GM12878 (cell line): ENCODE measurements at regions not wholly inside any gene's neighbourhood (a gene's known extent, or its start where the extent isn't known, plus 50 kb on each side); places are given as distances from the start of the nearest gene placed in this dataset.

Source experiments
- CREB1 ChIP-seq: IDR thresholded peaks from 2 replicates; pipeline ENCODE4 v1.6.1; 2012; ENCODE audit warnings: low read depth, mild to moderate bottlenecking, inconsistent platforms
- HDGF ChIP-seq: fragments of 450-650 bp; IDR thresholded peaks from 2 replicates; pipeline ENCODE4 v1.6.1; 2016; ENCODE audit warnings: antibody characterized with exemption
- MEF2A ChIP-seq: IDR thresholded peaks from 2 replicates; pipeline ENCODE4 v1.6.1; 2011; ENCODE audit warnings: low read depth, mild to moderate bottlenecking, low read length, moderate library complexity; ENCODE audit not compliant: insufficient read depth
- NFXL1 ChIP-seq: fragments of 450-650 bp; IDR thresholded peaks from 2 replicates; pipeline ENCODE4 v1.6.1; 2017; ENCODE audit warnings: antibody characterized with exemption, mild to moderate bottlenecking, borderline replicate concordance
- RAD51 ChIP-seq: fragments of 450-650 bp; IDR thresholded peaks from 2 replicates; pipeline ENCODE4 v1.6.1; 2016; ENCODE audit warnings: moderate library complexity, mild to moderate bottlenecking, inconsistent platforms
- SMAD5 ChIP-seq: IDR thresholded peaks from 2 replicates; pipeline ENCODE4 v1.6.1; 2016; ENCODE audit warnings: antibody characterized with exemption, low read depth
- SP1 ChIP-seq: IDR thresholded peaks from one replicate; pipeline ENCODE4 v1.6.1; 2011; ENCODE audit warnings: low read depth, low read length
- STAT3 ChIP-seq: IDR thresholded peaks from 2 replicates; pipeline ENCODE4 v1.6.1; 2011; ENCODE audit warnings: low read depth, low read length, improper control_type of control experiment
- SUPT20H ChIP-seq: IDR thresholded peaks from 2 replicates; pipeline ENCODE4 v1.6.1; 2011; ENCODE audit warnings: low read depth, mild to moderate bottlenecking, low read length, moderate library complexity, borderline replicate concordance; ENCODE audit not compliant: control insufficient read depth
- TAF1 ChIP-seq: IDR thresholded peaks from 2 replicates; pipeline ENCODE4 v1.6.1; 2011; ENCODE audit warnings: mild to moderate bottlenecking, low read depth, low read length, borderline replicate concordance
- ZNF207 ChIP-seq: fragments of 450-650 bp; IDR thresholded peaks from 2 replicates; pipeline ENCODE4 v1.6.1; 2014; ENCODE audit warnings: antibody characterized with exemption, mild to moderate bottlenecking, borderline replicate concordance
- ZNF384 ChIP-seq: IDR thresholded peaks from 2 replicates; pipeline ENCODE4 v1.6.1; 2012; ENCODE audit warnings: low read depth, mild to moderate bottlenecking, low read length, improper control_type of control experiment, borderline replicate concordance
- TF ChIP-seq, protein P1 (sequence below): fragments of 450-650 bp; IDR thresholded peaks from 2 replicates; pipeline ENCODE4 v1.6.1; 2017; ENCODE audit warnings: mild to moderate bottlenecking, moderate library complexity
- TF ChIP-seq, protein P2 (sequence below): IDR thresholded peaks from 2 replicates; pipeline ENCODE4 v1.6.1; 2011; ENCODE audit warnings: borderline replicate concordance, low read depth, mild to moderate bottlenecking, moderate library complexity, low read length; ENCODE audit not compliant: insufficient read depth, poor library complexity, severe bottlenecking
- TF ChIP-seq, protein P3 (sequence below): IDR thresholded peaks from 2 replicates; pipeline ENCODE4 v1.6.1; 2012; ENCODE audit warnings: improper control_type of control experiment, low read depth, low read length; ENCODE audit not compliant: insufficient replicate concordance
- TF ChIP-seq, protein P4 (sequence below): fragments of 450-650 bp; IDR thresholded peaks from 2 replicates; pipeline ENCODE4 v1.6.1; 2017; ENCODE audit warnings: low read depth, mild to moderate bottlenecking, moderate library complexity

DNA sequence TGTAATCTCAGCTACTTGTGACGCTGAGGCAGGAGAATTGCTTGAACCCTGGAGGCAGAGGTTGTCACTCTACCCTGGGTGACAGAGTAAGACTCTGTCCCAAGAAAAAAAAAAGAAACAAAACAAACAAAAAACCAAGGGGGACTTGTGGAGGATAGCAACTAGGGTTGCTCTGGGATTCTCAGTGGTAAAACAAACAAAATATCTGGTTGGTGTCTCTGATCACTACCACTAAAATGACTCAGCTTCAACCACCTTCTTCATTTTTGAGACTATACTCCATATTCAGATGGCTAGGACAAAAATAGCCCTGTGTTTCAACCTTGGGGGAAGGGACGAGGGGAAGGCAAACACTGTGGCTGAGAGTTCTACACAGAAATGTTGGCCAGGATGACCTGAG lies 110.3 kb downstream of the ARRDC3 start (continued):
- peak; percentile 78 for TF ChIP-seq ZNF384
- TF ChIP-seq, protein P1, sequence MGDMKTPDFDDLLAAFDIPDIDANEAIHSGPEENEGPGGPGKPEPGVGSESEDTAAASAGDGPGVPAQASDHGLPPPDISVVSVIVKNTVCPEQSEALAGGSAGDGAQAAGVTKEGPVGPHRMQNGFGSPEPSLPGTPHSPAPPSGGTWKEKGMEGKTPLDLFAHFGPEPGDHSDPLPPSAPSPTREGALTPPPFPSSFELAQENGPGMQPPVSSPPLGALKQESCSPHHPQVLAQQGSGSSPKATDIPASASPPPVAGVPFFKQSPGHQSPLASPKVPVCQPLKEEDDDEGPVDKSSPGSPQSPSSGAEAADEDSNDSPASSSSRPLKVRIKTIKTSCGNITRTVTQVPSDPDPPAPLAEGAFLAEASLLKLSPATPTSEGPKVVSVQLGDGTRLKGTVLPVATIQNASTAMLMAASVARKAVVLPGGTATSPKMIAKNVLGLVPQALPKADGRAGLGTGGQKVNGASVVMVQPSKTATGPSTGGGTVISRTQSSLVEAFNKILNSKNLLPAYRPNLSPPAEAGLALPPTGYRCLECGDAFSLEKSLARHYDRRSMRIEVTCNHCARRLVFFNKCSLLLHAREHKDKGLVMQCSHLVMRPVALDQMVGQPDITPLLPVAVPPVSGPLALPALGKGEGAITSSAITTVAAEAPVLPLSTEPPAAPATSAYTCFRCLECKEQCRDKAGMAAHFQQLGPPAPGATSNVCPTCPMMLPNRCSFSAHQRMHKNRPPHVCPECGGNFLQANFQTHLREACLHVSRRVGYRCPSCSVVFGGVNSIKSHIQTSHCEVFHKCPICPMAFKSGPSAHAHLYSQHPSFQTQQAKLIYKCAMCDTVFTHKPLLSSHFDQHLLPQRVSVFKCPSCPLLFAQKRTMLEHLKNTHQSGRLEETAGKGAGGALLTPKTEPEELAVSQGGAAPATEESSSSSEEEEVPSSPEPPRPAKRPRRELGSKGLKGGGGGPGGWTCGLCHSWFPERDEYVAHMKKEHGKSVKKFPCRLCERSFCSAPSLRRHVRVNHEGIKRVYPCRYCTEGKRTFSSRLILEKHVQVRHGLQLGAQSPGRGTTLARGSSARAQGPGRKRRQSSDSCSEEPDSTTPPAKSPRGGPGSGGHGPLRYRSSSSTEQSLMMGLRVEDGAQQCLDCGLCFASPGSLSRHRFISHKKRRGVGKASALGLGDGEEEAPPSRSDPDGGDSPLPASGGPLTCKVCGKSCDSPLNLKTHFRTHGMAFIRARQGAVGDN, result no peak
- no peak for TF ChIP-seq TAF1
- TF ChIP-seq HDGF, result no peak
- TF ChIP-seq SMAD5, result no peak
- TF ChIP-seq, protein P2, sequence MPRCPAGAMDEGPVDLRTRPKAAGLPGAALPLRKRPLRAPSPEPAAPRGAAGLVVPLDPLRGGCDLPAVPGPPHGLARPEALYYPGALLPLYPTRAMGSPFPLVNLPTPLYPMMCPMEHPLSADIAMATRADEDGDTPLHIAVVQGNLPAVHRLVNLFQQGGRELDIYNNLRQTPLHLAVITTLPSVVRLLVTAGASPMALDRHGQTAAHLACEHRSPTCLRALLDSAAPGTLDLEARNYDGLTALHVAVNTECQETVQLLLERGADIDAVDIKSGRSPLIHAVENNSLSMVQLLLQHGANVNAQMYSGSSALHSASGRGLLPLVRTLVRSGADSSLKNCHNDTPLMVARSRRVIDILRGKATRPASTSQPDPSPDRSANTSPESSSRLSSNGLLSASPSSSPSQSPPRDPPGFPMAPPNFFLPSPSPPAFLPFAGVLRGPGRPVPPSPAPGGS, result peak; percentile 86
- TF ChIP-seq SUPT20H, result no peak
- TF ChIP-seq, protein P3, sequence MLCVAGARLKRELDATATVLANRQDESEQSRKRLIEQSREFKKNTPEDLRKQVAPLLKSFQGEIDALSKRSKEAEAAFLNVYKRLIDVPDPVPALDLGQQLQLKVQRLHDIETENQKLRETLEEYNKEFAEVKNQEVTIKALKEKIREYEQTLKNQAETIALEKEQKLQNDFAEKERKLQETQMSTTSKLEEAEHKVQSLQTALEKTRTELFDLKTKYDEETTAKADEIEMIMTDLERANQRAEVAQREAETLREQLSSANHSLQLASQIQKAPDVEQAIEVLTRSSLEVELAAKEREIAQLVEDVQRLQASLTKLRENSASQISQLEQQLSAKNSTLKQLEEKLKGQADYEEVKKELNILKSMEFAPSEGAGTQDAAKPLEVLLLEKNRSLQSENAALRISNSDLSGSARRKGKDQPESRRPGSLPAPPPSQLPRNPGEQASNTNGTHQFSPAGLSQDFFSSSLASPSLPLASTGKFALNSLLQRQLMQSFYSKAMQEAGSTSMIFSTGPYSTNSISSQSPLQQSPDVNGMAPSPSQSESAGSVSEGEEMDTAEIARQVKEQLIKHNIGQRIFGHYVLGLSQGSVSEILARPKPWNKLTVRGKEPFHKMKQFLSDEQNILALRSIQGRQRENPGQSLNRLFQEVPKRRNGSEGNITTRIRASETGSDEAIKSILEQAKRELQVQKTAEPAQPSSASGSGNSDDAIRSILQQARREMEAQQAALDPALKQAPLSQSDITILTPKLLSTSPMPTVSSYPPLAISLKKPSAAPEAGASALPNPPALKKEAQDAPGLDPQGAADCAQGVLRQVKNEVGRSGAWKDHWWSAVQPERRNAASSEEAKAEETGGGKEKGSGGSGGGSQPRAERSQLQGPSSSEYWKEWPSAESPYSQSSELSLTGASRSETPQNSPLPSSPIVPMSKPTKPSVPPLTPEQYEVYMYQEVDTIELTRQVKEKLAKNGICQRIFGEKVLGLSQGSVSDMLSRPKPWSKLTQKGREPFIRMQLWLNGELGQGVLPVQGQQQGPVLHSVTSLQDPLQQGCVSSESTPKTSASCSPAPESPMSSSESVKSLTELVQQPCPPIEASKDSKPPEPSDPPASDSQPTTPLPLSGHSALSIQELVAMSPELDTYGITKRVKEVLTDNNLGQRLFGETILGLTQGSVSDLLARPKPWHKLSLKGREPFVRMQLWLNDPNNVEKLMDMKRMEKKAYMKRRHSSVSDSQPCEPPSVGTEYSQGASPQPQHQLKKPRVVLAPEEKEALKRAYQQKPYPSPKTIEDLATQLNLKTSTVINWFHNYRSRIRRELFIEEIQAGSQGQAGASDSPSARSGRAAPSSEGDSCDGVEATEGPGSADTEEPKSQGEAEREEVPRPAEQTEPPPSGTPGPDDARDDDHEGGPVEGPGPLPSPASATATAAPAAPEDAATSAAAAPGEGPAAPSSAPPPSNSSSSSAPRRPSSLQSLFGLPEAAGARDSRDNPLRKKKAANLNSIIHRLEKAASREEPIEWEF, result no peak
- TF ChIP-seq CREB1, result peak; percentile 55; the same call in 1 of the 2 replicates
- no peak for TF ChIP-seq RAD51
- peak; percentile 87; the same call in 1 of the 2 replicates for TF ChIP-seq STAT3
- TF ChIP-seq, protein P4, sequence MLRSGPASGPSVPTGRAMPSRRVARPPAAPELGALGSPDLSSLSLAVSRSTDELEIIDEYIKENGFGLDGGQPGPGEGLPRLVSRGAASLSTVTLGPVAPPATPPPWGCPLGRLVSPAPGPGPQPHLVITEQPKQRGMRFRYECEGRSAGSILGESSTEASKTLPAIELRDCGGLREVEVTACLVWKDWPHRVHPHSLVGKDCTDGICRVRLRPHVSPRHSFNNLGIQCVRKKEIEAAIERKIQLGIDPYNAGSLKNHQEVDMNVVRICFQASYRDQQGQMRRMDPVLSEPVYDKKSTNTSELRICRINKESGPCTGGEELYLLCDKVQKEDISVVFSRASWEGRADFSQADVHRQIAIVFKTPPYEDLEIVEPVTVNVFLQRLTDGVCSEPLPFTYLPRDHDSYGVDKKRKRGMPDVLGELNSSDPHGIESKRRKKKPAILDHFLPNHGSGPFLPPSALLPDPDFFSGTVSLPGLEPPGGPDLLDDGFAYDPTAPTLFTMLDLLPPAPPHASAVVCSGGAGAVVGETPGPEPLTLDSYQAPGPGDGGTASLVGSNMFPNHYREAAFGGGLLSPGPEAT, result peak; percentile 80
- TF ChIP-seq MEF2A, result peak; percentile 100
- no peak for TF ChIP-seq NFXL1
- TF ChIP-seq SP1, result peak; percentile 52
- TF ChIP-seq ZNF207, result no peak
